ENCODE measurements at regions not wholly inside any gene's neighbourhood (a gene's known extent, or its start where the extent isn't known, plus 50 kb on each side); places are given as distances from the start of the nearest gene placed in this dataset.

- no peak for DNase-seq
- TF ChIP-seq EZH2phosphoT487 (IDR thresholded peaks at IDR 0.05; ENCODE audit: low read length) (no peak), EZH2 (optimal IDR thresholded peaks at IDR 0.05; ENCODE audit: low read depth, low read length) (no peak)
- TF ChIP-seq, protein P1, sequence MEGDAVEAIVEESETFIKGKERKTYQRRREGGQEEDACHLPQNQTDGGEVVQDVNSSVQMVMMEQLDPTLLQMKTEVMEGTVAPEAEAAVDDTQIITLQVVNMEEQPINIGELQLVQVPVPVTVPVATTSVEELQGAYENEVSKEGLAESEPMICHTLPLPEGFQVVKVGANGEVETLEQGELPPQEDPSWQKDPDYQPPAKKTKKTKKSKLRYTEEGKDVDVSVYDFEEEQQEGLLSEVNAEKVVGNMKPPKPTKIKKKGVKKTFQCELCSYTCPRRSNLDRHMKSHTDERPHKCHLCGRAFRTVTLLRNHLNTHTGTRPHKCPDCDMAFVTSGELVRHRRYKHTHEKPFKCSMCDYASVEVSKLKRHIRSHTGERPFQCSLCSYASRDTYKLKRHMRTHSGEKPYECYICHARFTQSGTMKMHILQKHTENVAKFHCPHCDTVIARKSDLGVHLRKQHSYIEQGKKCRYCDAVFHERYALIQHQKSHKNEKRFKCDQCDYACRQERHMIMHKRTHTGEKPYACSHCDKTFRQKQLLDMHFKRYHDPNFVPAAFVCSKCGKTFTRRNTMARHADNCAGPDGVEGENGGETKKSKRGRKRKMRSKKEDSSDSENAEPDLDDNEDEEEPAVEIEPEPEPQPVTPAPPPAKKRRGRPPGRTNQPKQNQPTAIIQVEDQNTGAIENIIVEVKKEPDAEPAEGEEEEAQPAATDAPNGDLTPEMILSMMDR (IDR thresholded peaks at IDR 0.05; ENCODE audit: low read length), result no peak
- Histone ChIP-seq H2AFZ (ENCODE audit: low read length) (no peak overlapping the region), H3K9ac (ENCODE audit: low read length) (no peak overlapping the region), H3K9me3 (replicated peaks; ENCODE audit: insufficient read depth, low read length) (no peaks in the 10 kb centered on the region), H3K27ac (ENCODE audit: low read length) (no peak overlapping the region), H3K9me2 (replicated peaks; ENCODE audit: insufficient read depth, low read length) (no peaks in the 10 kb centered on the region), H4K20me1 (ENCODE audit: insufficient read depth, low read length) (no peaks in the 10 kb centered on the region), H3K27me3 (replicated peaks; ENCODE audit: insufficient read depth, low read length) (no peaks in the 10 kb centered on the region), H3F3A (ENCODE audit: insufficient read depth, low read length) (no peaks in the 10 kb centered on the region), H3K4me1 (ENCODE audit: low read length) (no peaks in the 10 kb centered on the region), H3K4me3 (ENCODE audit: low read length) (no peak overlapping the region), H3K36me3 (replicated peaks; ENCODE audit: insufficient read depth, low read length) (no peaks in the 10 kb centered on the region), H3K4me2 (ENCODE audit: low read depth, low read length) (no peak overlapping the region), H3K79me2 (ENCODE audit: low read length) (no peaks in the 10 kb centered on the region)
These were observed 87.9 kb downstream of the SYNE3 start for GRCh38 chr14:95428557-95428956.

GRCh38 chr14:95426116-95426475 lies 90.4 kb downstream of the SYNE3 start:
- no peak overlapping the region for H3K4me2 ChIP-seq (ENCODE audit: low read depth, low read length)

DNA sequence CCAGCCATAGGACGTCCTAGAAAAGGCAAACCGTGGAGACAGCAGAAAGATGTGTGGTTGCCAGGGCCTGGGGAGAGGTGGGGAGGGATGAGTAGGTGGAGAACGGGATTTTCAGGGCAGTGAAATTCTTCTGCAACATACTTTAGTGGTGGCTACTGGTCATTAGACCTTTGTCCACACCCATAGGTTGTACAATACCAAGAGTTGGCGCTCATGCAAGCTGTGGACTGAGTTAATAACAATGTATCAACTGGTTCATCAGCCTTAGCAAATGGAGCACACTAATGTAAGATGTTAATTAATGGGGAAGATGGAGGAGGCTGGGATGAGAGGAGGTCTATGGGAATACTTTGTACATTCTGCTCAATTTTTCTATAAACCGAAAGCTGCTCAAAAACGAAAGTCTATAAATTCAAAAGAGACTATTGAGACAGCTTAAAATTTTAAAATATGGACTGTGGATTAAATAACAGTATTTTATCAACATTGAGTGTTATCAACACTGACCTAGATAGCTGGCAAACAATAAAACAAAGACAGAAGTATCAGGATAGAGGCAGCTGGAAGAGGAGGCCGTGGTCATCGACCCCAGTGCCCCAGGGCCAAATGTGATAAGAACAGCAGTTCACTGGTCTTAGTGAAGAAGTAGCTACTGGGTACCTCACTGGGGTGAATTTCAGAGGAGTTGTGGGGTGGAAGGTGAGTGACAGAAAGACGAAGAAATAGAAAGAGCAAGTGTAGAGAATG lies 90.9 kb downstream of the SYNE3 start:
- no peaks in the 10 kb centered on the region for H4K20me1 ChIP-seq (ENCODE audit: insufficient read depth, low read length)
- TF ChIP-seq EZH2phosphoT487 (IDR thresholded peaks at IDR 0.05; ENCODE audit: low read length) (no peak), EZH2 (optimal IDR thresholded peaks at IDR 0.05; ENCODE audit: low read depth, low read length) (no peak)
- TF ChIP-seq, protein P1 (IDR thresholded peaks at IDR 0.05; ENCODE audit: low read length), result no peak
- no peaks in the 10 kb centered on the region for H3K36me3 ChIP-seq (replicated peaks; ENCODE audit: insufficient read depth, low read length)
- H3K27ac ChIP-seq (ENCODE audit: low read length), result no peak overlapping the region
- H3K4me3 ChIP-seq (ENCODE audit: low read length), result no peak overlapping the region
- H3K9me3 ChIP-seq (replicated peaks; ENCODE audit: insufficient read depth, low read length), result no peaks in the 10 kb centered on the region
- no peaks in the 10 kb centered on the region for H3K79me2 ChIP-seq (ENCODE audit: low read length)
- H3K27me3 ChIP-seq (replicated peaks; ENCODE audit: insufficient read depth, low read length), result no peaks in the 10 kb centered on the region
- no peaks in the 10 kb centered on the region for H3K9me2 ChIP-seq (replicated peaks; ENCODE audit: insufficient read depth, low read length)
- H2AFZ ChIP-seq (ENCODE audit: low read length), result no peak overlapping the region
- H3K4me2 ChIP-seq (ENCODE audit: low read depth, low read length), result no peak overlapping the region
- no peak overlapping the region for H3K9ac ChIP-seq (ENCODE audit: low read length)
- DNase-seq, result no peak
- no peaks in the 10 kb centered on the region for H3K4me1 ChIP-seq (ENCODE audit: low read length)
- no peaks in the 10 kb centered on the region for H3F3A ChIP-seq (ENCODE audit: insufficient read depth, low read length)

More at GRCh38 chr14:95426116-95426475, 90.4 kb downstream of the SYNE3 start:
- Histone ChIP-seq H3K9ac (ENCODE audit: low read length) (no peak overlapping the region), H3K9me2 (replicated peaks; ENCODE audit: insufficient read depth, low read length) (no peaks in the 10 kb centered on the region), H4K20me1 (ENCODE audit: insufficient read depth, low read length) (no peaks in the 10 kb centered on the region), H3K4me1 (ENCODE audit: low read length) (no peaks in the 10 kb centered on the region), H2AFZ (ENCODE audit: low read length) (no peak overlapping the region), H3K9me3 (replicated peaks; ENCODE audit: insufficient read depth, low read length) (no peaks in the 10 kb centered on the region), H3F3A (ENCODE audit: insufficient read depth, low read length) (no peaks in the 10 kb centered on the region), H3K27me3 (replicated peaks; ENCODE audit: insufficient read depth, low read length) (no peaks in the 10 kb centered on the region), H3K4me3 (ENCODE audit: low read length) (no peak overlapping the region), H3K27ac (ENCODE audit: low read length) (no peak overlapping the region), H3K36me3 (replicated peaks; ENCODE audit: insufficient read depth, low read length) (no peaks in the 10 kb centered on the region), H3K79me2 (ENCODE audit: low read length) (no peaks in the 10 kb centered on the region)
- TF ChIP-seq EZH2phosphoT487 (IDR thresholded peaks at IDR 0.05; ENCODE audit: low read length) (no peak), EZH2 (optimal IDR thresholded peaks at IDR 0.05; ENCODE audit: low read depth, low read length) (no peak)
- TF ChIP-seq, protein P1 (IDR thresholded peaks at IDR 0.05; ENCODE audit: low read length), result no peak
- no peak for DNase-seq

Data from MM.1S (cell line).